SHP77 treated with DMSO at 0.1 percent for 48 hours (cell line): ENCODE measurements at regions not wholly inside any gene's neighbourhood (a gene's known extent, or its start where the extent isn't known, plus 50 kb on each side); places are given as distances from the start of the nearest gene placed in this dataset.
"Not testable (repeated sequence)": the region's sequence is repeated elsewhere in the genome, so short reads cannot be mapped to it uniquely, and the experiment has no call there.

Source experiments
- DNase-seq: peaks from one replicate; lab custom pipeline; 2025; lab: John Stamatoyannopoulos, UW

- peak; percentile 26 for DNase-seq
Observed at GRCh38 chr14:65153101-65153500, 50.8 kb upstream of the MAX start.

- DNase-seq, result no peak
Observed at GRCh38 chr14:65156568-65157366, 54.5 kb upstream of the MAX start.

GRCh38 chr14:65159281-65160062 lies 57.2 kb upstream of the MAX start:
- DNase-seq, result no peak

- DNase-seq, result no peak
Observed at GRCh38 chr14:65160091-65160490, 57.8 kb upstream of the MAX start.

- DNase-seq, result no peak
Observed at GRCh38 chr14:65162031-65162430, 59.7 kb upstream of the MAX start.

- DNase-seq, result no peak
Observed at GRCh38 chr14:65164068-65164824, 61.9 kb upstream of the MAX start.

GRCh38 chr14:65164825-65165135 lies 62.5 kb upstream of the MAX start:
- no peak for DNase-seq

- DNase-seq, result no peak
Observed at GRCh38 chr14:65167072-65167645, 64.8 kb upstream of the MAX start.

- DNase-seq, result no peak
Observed at GRCh38 chr14:65168840-65169239, 66.5 kb upstream of the MAX start.

- no peak for DNase-seq
Observed at GRCh38 chr14:65169351-65169750, 67.0 kb upstream of the MAX start.

- DNase-seq, result no peak
Observed at GRCh38 chr14:65170318-65170717, 68.0 kb upstream of the MAX start.

GRCh38 chr14:65170768-65171507 lies 68.6 kb upstream of the MAX start:
- no peak for DNase-seq

- no peak for DNase-seq
Observed at GRCh38 chr14:65173973-65174693, 71.8 kb upstream of the MAX start.

GRCh38 chr14:65174783-65175182 lies 72.5 kb upstream of the MAX start:
- no peak for DNase-seq

GRCh38 chr14:65177551-65177950 lies 75.2 kb upstream of the MAX start:
- no peak for DNase-seq

GRCh38 chr14:65179231-65179630 lies 76.9 kb upstream of the MAX start:
- not testable (repeated sequence) for DNase-seq

GRCh38 chr14:65179918-65180724 lies 77.8 kb upstream of the MAX start:
- no peak for DNase-seq

GRCh38 chr14:65180725-65181025 lies 78.4 kb upstream of the MAX start:
- DNase-seq, result no peak

- DNase-seq, result no peak
Observed at GRCh38 chr14:65184032-65184764, 81.9 kb upstream of the MAX start.

GRCh38 chr14:65185829-65186228 lies 83.5 kb upstream of the MAX start:
- no peak for DNase-seq
